Endothelial cell of umbilical vein (primary cell): ENCODE measurements at regions not wholly inside any gene's neighbourhood (a gene's known extent, or its start where the extent isn't known, plus 50 kb on each side); places are given as distances from the start of the nearest gene placed in this dataset.

ENCODE experiments used
- BruUV-seq: library from RNA; stranded (reverse); fragments of 400-500 nt; replicated peaks from 2 replicates; lab custom pipeline; 2021; lab: Mats Ljungman, UMichigan
- CTCF ChIA-PET: fragments of 300-600, 350-600 bp; sonication (Branson Sonifier 250); formaldehyde crosslinking; loops from one replicate; lab custom pipeline; 2021; ENCODE audit warnings: antibody characterized with exemption, inconsistent platforms; lab: Charles Lee
- POLR2A ChIA-PET: fragments of 300-600, 350-600 bp; sonication (Branson Sonifier 250); formaldehyde crosslinking; loops from one replicate; lab custom pipeline; 2021; ENCODE audit warnings: antibody characterized with exemption, inconsistent platforms; lab: Charles Lee
- DNase-seq: peaks from one replicate; pipeline ENCODE4 v3.0.0-alpha.2; 2011; ENCODE audit warnings: low read depth, low spot score
- FAIRE-seq: peaks from 2 replicates; lab custom pipeline; 2011; peaks lifted over from hg19 to GRCh38; lab: Jason Lieb, UNC
- H2AFZ ChIP-seq: 2 replicates; pipeline ENCODE4 v1.6.0; 2012; ENCODE audit warnings: low read depth, low read length, control low read depth, inconsistent platforms
- H3K27ac ChIP-seq: 2 replicates; pipeline ENCODE4 v1.5.1; 2011; ENCODE audit warnings: low read depth, mild to moderate bottlenecking, control low read depth, low read length, moderate library complexity; ENCODE audit not compliant: insufficient read depth
- H3K27me3 ChIP-seq, 2 experiments: 2 replicates each; pipeline versions ENCODE4 v1.6.0 to v1.6.1; 2011; ENCODE audit warnings: low read length in 2 of 2, mixed read lengths in 1 of 2; ENCODE audit not compliant: control insufficient read depth in 2 of 2, insufficient read depth in 2 of 2
- H3K36me3 ChIP-seq, 2 experiments: 2 replicates in 1 of 2; 3 replicates in 1 of 2; pipeline ENCODE4 v1.5.1; 2011; ENCODE audit warnings: low read length in 2 of 2, mild to moderate bottlenecking in 1 of 2, moderate library complexity in 1 of 2; ENCODE audit not compliant: control insufficient read depth in 2 of 2, insufficient read depth in 2 of 2; ENCODE audit errors: extremely low read depth in 1 of 2
- H3K4me1 ChIP-seq: 3 replicates; pipeline ENCODE4 v1.5.1; 2011; ENCODE audit warnings: mild to moderate bottlenecking, low read length; ENCODE audit not compliant: control insufficient read depth, insufficient read depth; ENCODE audit errors: extremely low read depth
- H3K4me2 ChIP-seq: 2 replicates; pipeline ENCODE4 v1.6.1; 2011; ENCODE audit warnings: low read length, control low read depth, mixed read lengths; ENCODE audit not compliant: insufficient read depth
- H3K4me3 ChIP-seq, 3 experiments: fragments of 200-600 bp in 1 of 3; sonication (generic), shearing (Covaris generic) in 1 of 3; replicated peaks in 1 of 3; 2 replicates each; pipeline ENCODE4 v1.5.1; 2011 to 2016; ENCODE audit warnings: control low read depth in 3 of 3, low read length in 3 of 3, mild to moderate bottlenecking in 2 of 3, inconsistent platforms in 1 of 3, low read depth in 1 of 3, moderate library complexity in 1 of 3; ENCODE audit not compliant: insufficient read depth in 1 of 3
- H3K79me2 ChIP-seq: 2 replicates; pipeline ENCODE4 v1.6.0; 2012; ENCODE audit warnings: low read length, inconsistent platforms; ENCODE audit not compliant: control insufficient read depth, insufficient read depth
- H3K9ac ChIP-seq: replicated peaks from 2 replicates; pipeline ENCODE3; 2011; ENCODE audit warnings: low read length, control low read depth; ENCODE audit not compliant: insufficient read depth; ENCODE audit errors: extremely low read depth
- H3K9me1 ChIP-seq: replicated peaks from 3 replicates; pipeline ENCODE4 v1.6.0; 2011; ENCODE audit warnings: mild to moderate bottlenecking, low read length; ENCODE audit not compliant: control insufficient read depth, insufficient read depth; ENCODE audit errors: extremely low read depth
- H3K9me3 ChIP-seq: replicated peaks from 2 replicates; pipeline ENCODE4 v1.5.1; 2012; ENCODE audit warnings: low read length, inconsistent platforms; ENCODE audit not compliant: control insufficient read depth, insufficient read depth
- H4K20me1 ChIP-seq: replicated peaks from 2 replicates; pipeline ENCODE3; 2011; ENCODE audit warnings: mild to moderate bottlenecking, low read length; ENCODE audit not compliant: control insufficient read depth, insufficient read depth; ENCODE audit errors: extremely low read depth
- CTCF ChIP-seq, 2 donors: IDR thresholded peaks; 1 replicate in 1 of 2; 2 replicates in 1 of 2; pipeline ENCODE4 v1.5.1; 2011; ENCODE audit warnings: low read length in 2 of 2, mild to moderate bottlenecking in 2 of 2, moderate library complexity in 2 of 2, control low read depth in 1 of 2, inconsistent platforms in 1 of 2, low read depth in 1 of 2; ENCODE audit not compliant: insufficient read depth in 1 of 2; ENCODE audit errors: extremely low read depth in 1 of 2
- EZH2 ChIP-seq: IDR thresholded peaks from 2 replicates; pipeline ENCODE4 v1.6.1; 2012; ENCODE audit warnings: borderline replicate concordance, low read depth, mild to moderate bottlenecking, moderate library complexity, low read length, inconsistent platforms; ENCODE audit not compliant: severe bottlenecking
- FOS ChIP-seq: IDR thresholded peaks from 2 replicates; pipeline ENCODE4 v1.6.1; 2011; ENCODE audit warnings: mild to moderate bottlenecking, low read length, moderate library complexity, borderline replicate concordance; ENCODE audit not compliant: insufficient read depth
- GATA2 ChIP-seq: IDR thresholded peaks from 2 replicates; pipeline ENCODE4 v1.7.0; 2011; ENCODE audit warnings: low read depth, mild to moderate bottlenecking, moderate library complexity, mixed read lengths, low read length; ENCODE audit not compliant: insufficient read length, insufficient read depth
- JUN ChIP-seq: IDR thresholded peaks from 2 replicates; pipeline ENCODE4 v1.6.1; 2011; ENCODE audit warnings: borderline replicate concordance, low read depth; ENCODE audit not compliant: insufficient read length, insufficient read depth
- MAX ChIP-seq: IDR thresholded peaks from 2 replicates; pipeline ENCODE4 v1.6.1; 2011; ENCODE audit not compliant: insufficient read depth, insufficient read length
- MYC ChIP-seq: IDR thresholded peaks from one replicate; pipeline ENCODE4 v1.6.1; 2011; ENCODE audit warnings: mild to moderate bottlenecking, low read depth, low read length
- POLR2A ChIP-seq: IDR thresholded peaks from 2 replicates; pipeline ENCODE4 v1.6.1; 2012; ENCODE audit warnings: low read depth, mild to moderate bottlenecking, control low read depth, low read length
- POLR2AphosphoS5 ChIP-seq: IDR thresholded peaks from 2 replicates; pipeline ENCODE4 v1.6.1; 2012; ENCODE audit warnings: low read depth, mild to moderate bottlenecking, control low read depth, low read length, moderate library complexity; ENCODE audit not compliant: insufficient read depth
- dilution Hi-C: fragments of 300-500 bp; cut with MboI; formaldehyde crosslinking; loops from one replicate; pipeline ENCODE4 v1.15.0; 2019; ENCODE audit warnings: low sequenced_read_pairs; ENCODE audit not compliant: extremely low pct_ligation_motif_present
- intact Hi-C: fragments of 100-400 bp; cut with micrococcal nuclease; formaldehyde crosslinking; loops from one replicate; pipeline ENCODE4 v1.10.0; 2022

GRCh38 chrX:26347171-26347570 is 131.2 kb downstream of the MAGEB5 start:
- Histone ChIP-seq H3K36me3 (no peaks in the 10 kb centered on the region), H4K20me1 (no peaks in the 10 kb centered on the region), H3K4me3 (no peak overlapping the region), H2AFZ (no peak overlapping the region), H3K27me3 (no peaks in the 10 kb centered on the region), H3K9ac (no peak overlapping the region), H3K9me3 (no peaks in the 10 kb centered on the region), H3K4me2 (no peak overlapping the region), H3K79me2 (no peaks in the 10 kb centered on the region), H3K27ac (no peak overlapping the region), H3K4me1 (no peaks in the 10 kb centered on the region), H3K9me1 (no peaks in the 10 kb centered on the region)
- POLR2A ChIA-PET, result no interaction called here
- dilution Hi-C loops, result no loop called here
- no TSS peak for BruUV-seq
- DNase-seq (no peak), FAIRE-seq (no peak)
- intact Hi-C loops, result no loop called here
- no peak for TF ChIP-seq GATA2
- no peak for TF ChIP-seq FOS
- TF ChIP-seq POLR2AphosphoS5, result no peak
- TF ChIP-seq JUN, result no peak
- TF ChIP-seq MYC, result no peak
- TF ChIP-seq MAX, result no peak
- no peak for TF ChIP-seq CTCF (IDR thresholded peaks at IDR 0.05; ENCODE audit: extremely low read depth in 1 of 2, insufficient read depth in 1 of 2, low read depth in 1 of 2, low read length in 2 of 2)
- TF ChIP-seq EZH2, result no peak
- TF ChIP-seq POLR2A, result no peak
- CTCF ChIA-PET, result no interaction called here
